Smooth muscle cell (in vitro differentiated cells): ENCODE measurements at regions not wholly inside any gene's neighbourhood (a gene's known extent, or its start where the extent isn't known, plus 50 kb on each side); places are given as distances from the start of the nearest gene placed in this dataset.

Experiments
- DNase-seq: peaks from one replicate; lab custom pipeline; 2025; ENCODE audit not compliant: unreplicated experiment; lab: John Stamatoyannopoulos, UW
- H2AFZ ChIP-seq: fragments of 200-600 bp; sonication (generic); 2 replicates; pipeline ENCODE4 v1.6.0; 2016; ENCODE audit warnings: antibody characterized with exemption, low read depth, mild to moderate bottlenecking
- H3F3A ChIP-seq: fragments of 200-600 bp; sonication (generic); 2 replicates; pipeline ENCODE4 v1.6.0; 2017; ENCODE audit warnings: antibody characterized with exemption, low read depth
- H3K27ac ChIP-seq: fragments of 200-600 bp; sonication (generic); 2 replicates; pipeline ENCODE4 v1.5.1; 2016; ENCODE audit warnings: low read depth, mild to moderate bottlenecking
- H3K27me3 ChIP-seq: fragments of 200-600 bp; sonication (generic); 2 replicates; pipeline ENCODE4 v1.6.1; 2016; ENCODE audit warnings: low read depth, mild to moderate bottlenecking
- H3K36me3 ChIP-seq: fragments of 200-600 bp; sonication (generic); 2 replicates; pipeline ENCODE4 v1.5.1; 2016; ENCODE audit warnings: low read depth
- H3K4me1 ChIP-seq: fragments of 200-600 bp; sonication (generic); 2 replicates; pipeline ENCODE4 v1.5.1; 2016; ENCODE audit warnings: low read depth
- H3K4me2 ChIP-seq: fragments of 200-600 bp; sonication (generic); 2 replicates; pipeline ENCODE4 v1.6.0; 2016; ENCODE audit warnings: mild to moderate bottlenecking
- H3K4me3 ChIP-seq: fragments of 200-600 bp; sonication (generic); 2 replicates; pipeline ENCODE4 v1.5.1; 2016; ENCODE audit warnings: mild to moderate bottlenecking
- H3K79me2 ChIP-seq: fragments of 200-600 bp; sonication (generic); 2 replicates; pipeline ENCODE4 v1.6.0; 2016; ENCODE audit warnings: low read depth, mild to moderate bottlenecking
- H3K9ac ChIP-seq: fragments of 200-600 bp; sonication (generic); 2 replicates; pipeline ENCODE4 v1.6.0; 2016; ENCODE audit warnings: low read depth
- H3K9me3 ChIP-seq: fragments of 200-600 bp; sonication (generic); replicated peaks from 2 replicates; pipeline ENCODE4 v1.5.1; 2016; ENCODE audit warnings: low read depth
- H4K20me1 ChIP-seq: fragments of 200-600 bp; sonication (generic); 2 replicates; pipeline ENCODE4 v1.6.0; 2016; ENCODE audit warnings: low read depth
- CTCF ChIP-seq: fragments of 200-600 bp; sonication (generic); IDR thresholded peaks from 2 replicates; pipeline ENCODE4 v1.5.1; 2017; ENCODE audit warnings: borderline replicate concordance, mild to moderate bottlenecking, antibody characterized with exemption; ENCODE audit not compliant: insufficient read depth, poor library complexity, severe bottlenecking
- WGBS: methylation state at CpG from one replicate; pipeline ENCODE4 v1.1.7; 2016; ENCODE audit warnings: low lambda C conversion rate; 5-methylcytosine and 5-hydroxymethylcytosine counted together

- no peak for DNase-seq
- Histone ChIP-seq H3K4me2 (no peak overlapping the region), H3K27ac (no peak overlapping the region), H3K9ac (no peak overlapping the region), H3K4me3 (no peak overlapping the region), H3K9me3 (no peaks in the 10 kb centered on the region), H3K27me3 (no peaks in the 10 kb centered on the region), H2AFZ (no peak overlapping the region), H3F3A (no peaks in the 10 kb centered on the region), H3K36me3 (no peaks in the 10 kb centered on the region), H3K79me2 (no peaks in the 10 kb centered on the region), H3K4me1 (no peaks in the 10 kb centered on the region), H4K20me1 (no peaks in the 10 kb centered on the region)
- no peak for TF ChIP-seq CTCF
- WGBS: 88% methylated on average over 1 of the region's 1 CpG
Measured at GRCh38 chrX:23201706-23202105, 132.9 kb upstream of the PTCHD1 start.

- Histone ChIP-seq H3K4me2 (no peak overlapping the region), H3K79me2 (no peaks in the 10 kb centered on the region), H2AFZ (no peak overlapping the region), H3K27ac (no peak overlapping the region), H3K36me3 (no peaks in the 10 kb centered on the region), H3K9me3 (no peaks in the 10 kb centered on the region), H3F3A (no peaks in the 10 kb centered on the region), H4K20me1 (no peaks in the 10 kb centered on the region), H3K4me3 (no peak overlapping the region), H3K27me3 (no peaks in the 10 kb centered on the region), H3K9ac (no peak overlapping the region), H3K4me1 (no peaks in the 10 kb centered on the region)
- TF ChIP-seq CTCF: no peak
- WGBS: 51% methylated on average over 4 of the region's 4 CpGs
- DNase-seq: no peak
Measured at GRCh38 chrX:23202326-23202725, 132.3 kb upstream of the PTCHD1 start.

GRCh38 chrX:23223169-23223568, 111.5 kb upstream of the PTCHD1 start:
- WGBS: 88% methylated on average over 5 of the region's 5 CpGs
- Histone ChIP-seq H3K4me2 (no peak overlapping the region), H3K79me2 (no peaks in the 10 kb centered on the region), H4K20me1 (no peaks in the 10 kb centered on the region), H2AFZ (no peak overlapping the region), H3K4me1 (no peaks in the 10 kb centered on the region), H3K9me3 (no peaks in the 10 kb centered on the region), H3K27ac (no peak overlapping the region), H3K4me3 (no peak overlapping the region), H3K36me3 (no peaks in the 10 kb centered on the region), H3F3A (no peaks in the 10 kb centered on the region), H3K9ac (no peak overlapping the region), H3K27me3 (no peaks in the 10 kb centered on the region)
- TF ChIP-seq CTCF: no peak
- DNase-seq: no peak

GRCh38 chrX:23228454-23228853, 106.2 kb upstream of the PTCHD1 start:
- Histone ChIP-seq H3K36me3 (no peaks in the 10 kb centered on the region), H2AFZ (peak overlapping the region; percentile 33), H3K27ac (no peak overlapping the region), H3K4me2 (peak overlapping the region; percentile 56), H3K4me1 (no peaks in the 10 kb centered on the region), H3K27me3 (no peaks in the 10 kb centered on the region), H3F3A (no peaks in the 10 kb centered on the region), H3K79me2 (no peaks in the 10 kb centered on the region), H3K9ac (no peak overlapping the region), H4K20me1 (no peaks in the 10 kb centered on the region), H3K4me3 (peak overlapping the region; percentile 11), H3K9me3 (no peaks in the 10 kb centered on the region)
- DNase-seq: no peak
- no peak for TF ChIP-seq CTCF
- WGBS: 58% methylated on average over 3 of the region's 3 CpGs
